ENCODE measurements at regions not wholly inside any gene's neighbourhood (a gene's known extent, or its start where the extent isn't known, plus 50 kb on each side); places are given as distances from the start of the nearest gene placed in this dataset.

DNA sequence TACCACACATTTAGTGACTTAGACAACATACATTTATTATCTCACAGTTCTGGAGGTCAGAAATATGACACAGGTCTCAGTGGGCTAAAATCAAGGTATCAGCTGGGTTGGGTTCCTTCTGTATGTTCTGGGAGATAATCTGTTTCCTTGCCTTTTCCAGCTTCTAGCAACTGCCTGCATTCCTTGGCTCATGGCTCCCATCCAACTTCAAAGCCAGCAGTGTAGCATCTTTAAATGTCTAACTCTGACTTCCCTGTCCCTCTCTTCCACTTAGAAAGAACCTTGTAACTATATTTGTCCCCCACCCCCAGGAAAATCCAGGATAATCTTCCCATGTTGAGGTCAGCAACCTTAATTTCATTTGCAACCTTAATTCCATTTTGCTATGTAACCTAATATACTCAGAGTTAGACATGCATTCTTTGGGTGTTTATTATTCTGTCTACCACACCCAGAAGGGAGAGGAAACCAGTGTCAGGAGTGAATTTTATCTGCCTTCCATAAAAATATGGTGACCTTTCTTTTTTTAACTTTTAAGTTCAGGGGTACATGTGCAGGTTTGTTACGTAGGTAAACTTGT lies 57.3 kb upstream of the SMIM30 start:
- TF ChIP-seq, protein P1, sequence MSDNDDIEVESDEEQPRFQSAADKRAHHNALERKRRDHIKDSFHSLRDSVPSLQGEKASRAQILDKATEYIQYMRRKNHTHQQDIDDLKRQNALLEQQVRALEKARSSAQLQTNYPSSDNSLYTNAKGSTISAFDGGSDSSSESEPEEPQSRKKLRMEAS (CRISPR knock-in tag; IDR thresholded peaks at IDR 0.05) = no peak
- TF ChIP-seq NFYB (CRISPR knock-in tag; conservative IDR thresholded peaks at IDR 0.05; ENCODE audit: low read depth) (no peak), RELA (CRISPR knock-in tag; IDR thresholded peaks at IDR 0.05; ENCODE audit: borderline replicate concordance) (no peak)
- TF ChIP-seq, protein P2, sequence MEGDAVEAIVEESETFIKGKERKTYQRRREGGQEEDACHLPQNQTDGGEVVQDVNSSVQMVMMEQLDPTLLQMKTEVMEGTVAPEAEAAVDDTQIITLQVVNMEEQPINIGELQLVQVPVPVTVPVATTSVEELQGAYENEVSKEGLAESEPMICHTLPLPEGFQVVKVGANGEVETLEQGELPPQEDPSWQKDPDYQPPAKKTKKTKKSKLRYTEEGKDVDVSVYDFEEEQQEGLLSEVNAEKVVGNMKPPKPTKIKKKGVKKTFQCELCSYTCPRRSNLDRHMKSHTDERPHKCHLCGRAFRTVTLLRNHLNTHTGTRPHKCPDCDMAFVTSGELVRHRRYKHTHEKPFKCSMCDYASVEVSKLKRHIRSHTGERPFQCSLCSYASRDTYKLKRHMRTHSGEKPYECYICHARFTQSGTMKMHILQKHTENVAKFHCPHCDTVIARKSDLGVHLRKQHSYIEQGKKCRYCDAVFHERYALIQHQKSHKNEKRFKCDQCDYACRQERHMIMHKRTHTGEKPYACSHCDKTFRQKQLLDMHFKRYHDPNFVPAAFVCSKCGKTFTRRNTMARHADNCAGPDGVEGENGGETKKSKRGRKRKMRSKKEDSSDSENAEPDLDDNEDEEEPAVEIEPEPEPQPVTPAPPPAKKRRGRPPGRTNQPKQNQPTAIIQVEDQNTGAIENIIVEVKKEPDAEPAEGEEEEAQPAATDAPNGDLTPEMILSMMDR (IDR thresholded peaks at IDR 0.05) = no peak

Data from WTC11 (cell line).